HG03097 (cell line): ENCODE measurements at regions not wholly inside any gene's neighbourhood (a gene's known extent, or its start where the extent isn't known, plus 50 kb on each side); places are given as distances from the start of the nearest gene placed in this dataset.

Experiments used
- ATAC-seq: cut with Tn5 transposase; IDR thresholded peaks from one replicate; pipeline ENCODE4 v1.9.1; 2021; ENCODE audit not compliant: unreplicated experiment, low FRiP score

- no peak for ATAC-seq
Measured at GRCh38 chr7:155138204-155138603, 68.1 kb downstream of the HTR5A start.

GRCh38 chr7:155141562-155141961 is 71.4 kb downstream of the HTR5A start:
- no peak for ATAC-seq

GRCh38 chr7:155143381-155143780 is 73.3 kb downstream of the HTR5A start:
- no peak for ATAC-seq

GRCh38 chr7:155144371-155144770 is 74.2 kb downstream of the HTR5A start:
- no peak for ATAC-seq

- no peak for ATAC-seq
Measured at GRCh38 chr7:155145477-155146255, 75.5 kb downstream of the HTR5A start.

- no peak for ATAC-seq
Measured at GRCh38 chr7:155147172-155147571, 77.0 kb downstream of the HTR5A start.

GRCh38 chr7:155147624-155148023 is 77.5 kb downstream of the HTR5A start:
- ATAC-seq: no peak

GRCh38 chr7:155153676-155154075 is 83.6 kb downstream of the HTR5A start:
- no peak for ATAC-seq

GRCh38 chr7:155154586-155154985 is 84.5 kb downstream of the HTR5A start:
- no peak for ATAC-seq

- ATAC-seq: no peak
Measured at GRCh38 chr7:155161690-155162089, 91.6 kb downstream of the HTR5A start.

GRCh38 chr7:155162422-155162821 is 92.3 kb downstream of the HTR5A start:
- no peak for ATAC-seq

- no peak for ATAC-seq
Measured at GRCh38 chr7:155163696-155164095, 93.6 kb downstream of the HTR5A start.

GRCh38 chr7:155164316-155164715 is 94.2 kb downstream of the HTR5A start:
- ATAC-seq: no peak

- ATAC-seq: no peak
Measured at GRCh38 chr7:155166108-155166507, 96.0 kb downstream of the HTR5A start.

GRCh38 chr7:155166673-155167370 is 96.7 kb downstream of the HTR5A start:
- no peak for ATAC-seq

GRCh38 chr7:155167706-155168365 is 97.7 kb downstream of the HTR5A start:
- ATAC-seq: no peak

GRCh38 chr7:155168597-155169480 is 98.7 kb downstream of the HTR5A start:
- ATAC-seq: no peak

GRCh38 chr7:155169498-155170065 is 99.5 kb downstream of the HTR5A start:
- no peak for ATAC-seq

GRCh38 chr7:155170331-155170730 is 100.2 kb downstream of the HTR5A start:
- ATAC-seq: no peak

GRCh38 chr7:155172141-155172540 is 102.0 kb downstream of the HTR5A start:
- ATAC-seq: no peak
